ENCODE measurements at regions not wholly inside any gene's neighbourhood (a gene's known extent, or its start where the extent isn't known, plus 50 kb on each side); places are given as distances from the start of the nearest gene placed in this dataset.

- TF ChIP-seq, protein P1, sequence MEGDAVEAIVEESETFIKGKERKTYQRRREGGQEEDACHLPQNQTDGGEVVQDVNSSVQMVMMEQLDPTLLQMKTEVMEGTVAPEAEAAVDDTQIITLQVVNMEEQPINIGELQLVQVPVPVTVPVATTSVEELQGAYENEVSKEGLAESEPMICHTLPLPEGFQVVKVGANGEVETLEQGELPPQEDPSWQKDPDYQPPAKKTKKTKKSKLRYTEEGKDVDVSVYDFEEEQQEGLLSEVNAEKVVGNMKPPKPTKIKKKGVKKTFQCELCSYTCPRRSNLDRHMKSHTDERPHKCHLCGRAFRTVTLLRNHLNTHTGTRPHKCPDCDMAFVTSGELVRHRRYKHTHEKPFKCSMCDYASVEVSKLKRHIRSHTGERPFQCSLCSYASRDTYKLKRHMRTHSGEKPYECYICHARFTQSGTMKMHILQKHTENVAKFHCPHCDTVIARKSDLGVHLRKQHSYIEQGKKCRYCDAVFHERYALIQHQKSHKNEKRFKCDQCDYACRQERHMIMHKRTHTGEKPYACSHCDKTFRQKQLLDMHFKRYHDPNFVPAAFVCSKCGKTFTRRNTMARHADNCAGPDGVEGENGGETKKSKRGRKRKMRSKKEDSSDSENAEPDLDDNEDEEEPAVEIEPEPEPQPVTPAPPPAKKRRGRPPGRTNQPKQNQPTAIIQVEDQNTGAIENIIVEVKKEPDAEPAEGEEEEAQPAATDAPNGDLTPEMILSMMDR (conservative IDR thresholded peaks at IDR 0.05; ENCODE audit: low read depth, low read length), result no peak
- no peak for TF ChIP-seq EZH2 (IDR thresholded peaks at IDR 0.05; ENCODE audit: low read length, unreplicated experiment)
These were observed 56.5 kb downstream of the JAKMIP3 start for GRCh38 chr10:132122097-132122861.
